Pulmonary artery endothelial cell (primary cell): ENCODE measurements at regions not wholly inside any gene's neighbourhood (a gene's known extent, or its start where the extent isn't known, plus 50 kb on each side); places are given as distances from the start of the nearest gene placed in this dataset.

Source experiments
- DNase-seq: peaks from one replicate; pipeline ENCODE4 v3.0.0-alpha.2; 2011; ENCODE audit warnings: low read depth, low spot score

- DNase-seq: no peak
These were observed 53.0 kb upstream of the RAB18 start for GRCh38 chr10:27451054-27451453.

GRCh38 chr10:27450225-27450624, 53.9 kb upstream of the RAB18 start:
- no peak for DNase-seq

GRCh38 chr10:27449571-27449970, 54.5 kb upstream of the RAB18 start:
- DNase-seq: no peak

GRCh38 chr10:27448921-27449320, 55.2 kb upstream of the RAB18 start:
- no peak for DNase-seq

- DNase-seq: no peak
These were observed 56.6 kb upstream of the RAB18 start for GRCh38 chr10:27447540-27447939.

GRCh38 chr10:27446091-27446918, 57.8 kb upstream of the RAB18 start:
- no peak for DNase-seq

GRCh38 chr10:27445070-27445469, 59.0 kb upstream of the RAB18 start:
- no peak for DNase-seq

GRCh38 chr10:27440478-27440877, 63.6 kb upstream of the RAB18 start:
- no peak for DNase-seq

- DNase-seq: no peak
These were observed 64.1 kb upstream of the RAB18 start for GRCh38 chr10:27440021-27440420.

- DNase-seq: no peak
These were observed 65.0 kb upstream of the RAB18 start for GRCh38 chr10:27439101-27439500.

GRCh38 chr10:27437775-27438174, 66.3 kb upstream of the RAB18 start:
- DNase-seq: no peak

- no peak for DNase-seq
These were observed 67.4 kb upstream of the RAB18 start for GRCh38 chr10:27436710-27437109.

- no peak for DNase-seq
These were observed 70.1 kb upstream of the RAB18 start for GRCh38 chr10:27433976-27434375.

GRCh38 chr10:27426948-27427467, 77.1 kb upstream of the RAB18 start:
- no peak for DNase-seq

- DNase-seq: no peak
These were observed 90.2 kb upstream of the RAB18 start for GRCh38 chr10:27413831-27414348.

- DNase-seq: no peak
These were observed 90.7 kb upstream of the RAB18 start for GRCh38 chr10:27413387-27413786.

GRCh38 chr10:27410153-27410552, 94.0 kb upstream of the RAB18 start:
- DNase-seq: no peak

- no peak for DNase-seq
These were observed 96.8 kb upstream of the RAB18 start for GRCh38 chr10:27407271-27407670.

- DNase-seq: no peak
These were observed 104.2 kb upstream of the RAB18 start for GRCh38 chr10:27399871-27400270.

- no peak for DNase-seq
These were observed 110.1 kb upstream of the RAB18 start for GRCh38 chr10:27393961-27394360.

GRCh38 chr10:27392606-27393005, 111.5 kb upstream of the RAB18 start:
- DNase-seq: no peak

GRCh38 chr10:27391916-27392315, 112.2 kb upstream of the RAB18 start:
- no peak for DNase-seq

- DNase-seq: no peak
These were observed 112.8 kb upstream of the RAB18 start for GRCh38 chr10:27391325-27391724.
